ENCODE measurements at regions not wholly inside any gene's neighbourhood (a gene's known extent, or its start where the extent isn't known, plus 50 kb on each side); places are given as distances from the start of the nearest gene placed in this dataset.

GRCh38 chr20:57009775-57010174 is 256.7 kb downstream of the BMP7 start:
- H3K27ac Mint-ChIP-seq, result no peak overlapping the region
- TF ChIP-seq, protein P1, sequence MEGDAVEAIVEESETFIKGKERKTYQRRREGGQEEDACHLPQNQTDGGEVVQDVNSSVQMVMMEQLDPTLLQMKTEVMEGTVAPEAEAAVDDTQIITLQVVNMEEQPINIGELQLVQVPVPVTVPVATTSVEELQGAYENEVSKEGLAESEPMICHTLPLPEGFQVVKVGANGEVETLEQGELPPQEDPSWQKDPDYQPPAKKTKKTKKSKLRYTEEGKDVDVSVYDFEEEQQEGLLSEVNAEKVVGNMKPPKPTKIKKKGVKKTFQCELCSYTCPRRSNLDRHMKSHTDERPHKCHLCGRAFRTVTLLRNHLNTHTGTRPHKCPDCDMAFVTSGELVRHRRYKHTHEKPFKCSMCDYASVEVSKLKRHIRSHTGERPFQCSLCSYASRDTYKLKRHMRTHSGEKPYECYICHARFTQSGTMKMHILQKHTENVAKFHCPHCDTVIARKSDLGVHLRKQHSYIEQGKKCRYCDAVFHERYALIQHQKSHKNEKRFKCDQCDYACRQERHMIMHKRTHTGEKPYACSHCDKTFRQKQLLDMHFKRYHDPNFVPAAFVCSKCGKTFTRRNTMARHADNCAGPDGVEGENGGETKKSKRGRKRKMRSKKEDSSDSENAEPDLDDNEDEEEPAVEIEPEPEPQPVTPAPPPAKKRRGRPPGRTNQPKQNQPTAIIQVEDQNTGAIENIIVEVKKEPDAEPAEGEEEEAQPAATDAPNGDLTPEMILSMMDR (IDR thresholded peaks at IDR 0.05), result no peak
- H3K9me3 Mint-ChIP-seq, result no peaks in the 10 kb centered on the region
- ChIA-PET POLR2A (no interaction called here), CTCF (no interaction called here)
- no peak for DNase-seq
- H3K36me3 Mint-ChIP-seq (ENCODE audit: low read depth), result no peaks in the 10 kb centered on the region
- H3K27me3 Mint-ChIP-seq, result peaks cover 20% of the 10 kb centered on the region
- H3K4me1 Mint-ChIP-seq (ENCODE audit: low read depth), result no peaks in the 10 kb centered on the region
- H3K4me3 Mint-ChIP-seq, result no peak overlapping the region
- intact Hi-C loops (cut with micrococcal nuclease), result no loop called here
- no peak for ATAC-seq

DNA sequence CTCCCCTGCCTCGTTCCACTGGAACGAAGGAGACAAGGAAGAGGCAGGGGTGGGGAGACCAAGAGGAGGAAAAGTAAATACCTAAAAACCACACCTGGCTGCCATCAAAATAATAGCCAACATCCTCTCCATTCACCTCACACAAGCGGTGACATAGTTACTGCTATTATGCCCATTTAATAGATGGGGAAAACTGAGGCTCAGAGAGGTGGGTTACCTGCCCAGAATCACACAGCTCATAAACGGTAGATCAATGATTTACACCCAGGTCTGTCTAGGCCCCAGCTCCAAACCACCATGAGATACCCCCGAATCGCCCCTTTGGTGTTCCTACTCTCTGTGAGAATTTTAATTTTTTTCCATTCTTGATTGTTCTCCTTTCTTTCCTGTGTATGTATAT is 253.8 kb downstream of the BMP7 start:
- ATAC-seq, result no peak
- Mint-ChIP-seq H3K27me3 (peaks cover 21% of the 10 kb centered on the region), H3K4me1 (ENCODE audit: low read depth) (no peaks in the 10 kb centered on the region), H3K27ac (no peak overlapping the region), H3K9me3 (no peaks in the 10 kb centered on the region), H3K4me3 (no peak overlapping the region), H3K36me3 (ENCODE audit: low read depth) (no peaks in the 10 kb centered on the region)
- DNase-seq, result no peak
- intact Hi-C loops (cut with micrococcal nuclease), result no loop called here
- TF ChIP-seq, protein P1 (IDR thresholded peaks at IDR 0.05), result no peak
- ChIA-PET CTCF (interaction anchor here (0.9 kb wide), 1 partner anchor 17 kb away, joined by 4 read pairs; no protein-coding TSS in a partner anchor), POLR2A (no interaction called here)

- TF ChIP-seq, protein P1 (IDR thresholded peaks at IDR 0.05), result no peak
- DNase-seq (no peak), ATAC-seq (no peak)
- no peaks in the 10 kb centered on the region for H3K4me1 Mint-ChIP-seq (ENCODE audit: low read depth)
- CTCF ChIA-PET, result interaction anchor here (0.9 kb wide), 1 partner anchor 18 kb away, joined by 4 read pairs; no protein-coding TSS in a partner anchor
- no peaks in the 10 kb centered on the region for H3K9me3 Mint-ChIP-seq
- H3K27me3 Mint-ChIP-seq, result peaks cover 20% of the 10 kb centered on the region
- intact Hi-C loops (cut with micrococcal nuclease), result no loop called here
- no peak overlapping the region for H3K4me3 Mint-ChIP-seq
- no peaks in the 10 kb centered on the region for H3K36me3 Mint-ChIP-seq (ENCODE audit: low read depth)
- H3K27ac Mint-ChIP-seq, result no peak overlapping the region
- POLR2A ChIA-PET, result no interaction called here
Measured at GRCh38 chr20:57013217-57013616, 253.2 kb downstream of the BMP7 start.

- Mint-ChIP-seq H3K27ac (no peak overlapping the region), H3K27me3 (peaks cover 24% of the 10 kb centered on the region)
- CTCF ChIA-PET, result no interaction called here
Measured at GRCh38 chr20:57013741-57014140, 252.7 kb downstream of the BMP7 start.

DNA sequence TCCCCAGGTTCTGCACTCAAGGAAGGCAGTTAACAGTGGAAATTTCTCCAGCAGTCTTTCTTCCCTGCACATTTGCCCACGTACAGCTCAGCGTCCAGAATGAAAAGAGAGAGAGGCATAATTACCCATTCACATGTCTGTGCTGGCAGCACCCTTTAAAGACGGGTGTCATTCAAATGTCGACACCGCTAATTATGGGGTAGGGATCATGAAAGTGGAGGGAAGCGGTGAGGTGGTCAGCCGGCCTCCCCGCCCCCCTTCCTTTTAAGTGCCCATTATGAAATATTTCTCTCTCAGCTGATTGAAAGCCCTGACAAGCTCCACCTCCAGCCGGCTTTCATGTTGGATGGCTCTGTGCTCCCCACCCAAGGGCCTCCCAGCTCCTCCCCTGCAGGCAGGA is 246.1 kb downstream of the BMP7 start:
- POLR2A ChIA-PET, result no interaction called here

More at GRCh38 chr20:57013741-57014140, 252.7 kb downstream of the BMP7 start:
- ATAC-seq (no peak), DNase-seq (no peak)
- Mint-ChIP-seq H3K36me3 (ENCODE audit: low read depth) (no peaks in the 10 kb centered on the region), H3K4me3 (no peak overlapping the region), H3K4me1 (ENCODE audit: low read depth) (no peaks in the 10 kb centered on the region), H3K9me3 (no peaks in the 10 kb centered on the region)
- TF ChIP-seq, protein P1 (IDR thresholded peaks at IDR 0.05), result no peak
- intact Hi-C loops (cut with micrococcal nuclease), result no loop called here
- POLR2A ChIA-PET, result no interaction called here

More for the DNA sequence above, 246.1 kb downstream of the BMP7 start:
- TF ChIP-seq, protein P1 (IDR thresholded peaks at IDR 0.05), result no peak
- CTCF ChIA-PET, result no interaction called here
- intact Hi-C loops (cut with micrococcal nuclease), result no loop called here
- Mint-ChIP-seq H3K27me3 (peaks cover 18% of the 10 kb centered on the region), H3K36me3 (ENCODE audit: low read depth) (no peaks in the 10 kb centered on the region), H3K4me3 (no peak overlapping the region), H3K9me3 (no peaks in the 10 kb centered on the region), H3K27ac (no peak overlapping the region), H3K4me1 (ENCODE audit: low read depth) (no peaks in the 10 kb centered on the region)
- no peak for ATAC-seq
- DNase-seq, result no peak
